NT2/D1 (cell line): ENCODE measurements at regions not wholly inside any gene's neighbourhood (a gene's known extent, or its start where the extent isn't known, plus 50 kb on each side); places are given as distances from the start of the nearest gene placed in this dataset.

Experiments
- SUZ12 ChIP-seq: IDR thresholded peaks from 2 replicates; pipeline ENCODE4 v1.6.1; 2011; ENCODE audit not compliant: insufficient read length, insufficient read depth; ENCODE audit errors: extremely low read depth
- ZNF274 ChIP-seq: IDR thresholded peaks from 2 replicates; pipeline ENCODE4 v1.6.1; 2011; ENCODE audit warnings: mild to moderate bottlenecking, low read depth, low read length

DNA sequence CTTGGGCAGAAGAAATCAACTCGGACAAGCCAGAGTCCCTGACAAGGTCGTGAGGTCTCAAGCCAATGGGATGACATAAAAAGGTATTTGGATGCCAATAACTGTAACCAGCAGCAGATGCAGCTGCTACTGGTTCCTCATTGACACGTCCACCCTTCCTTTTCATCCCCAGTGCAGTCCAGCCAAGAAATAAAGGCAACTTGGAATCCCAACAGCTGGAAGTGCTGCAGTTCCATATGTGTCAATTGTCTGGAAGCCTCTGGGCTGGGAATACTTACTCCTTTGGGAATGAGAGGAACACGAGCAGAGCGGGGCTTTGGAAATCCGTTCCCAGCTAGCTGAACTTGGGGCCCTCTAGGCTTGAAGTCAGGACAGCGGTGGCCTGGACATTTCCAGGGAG is 360.4 kb upstream of the ZFHX3 start:
- no peak for TF ChIP-seq ZNF274
- TF ChIP-seq SUZ12: no peak
